Heart left ventricle (tissue), 16 donors: ENCODE measurements at regions not wholly inside any gene's neighbourhood (a gene's known extent, or its start where the extent isn't known, plus 50 kb on each side); places are given as distances from the start of the nearest gene placed in this dataset.

ENCODE experiments used
- ATAC-seq, 4 donors: fragments of 200-7000 bp; cut with Tn5 transposase; one replicate each; pipeline ENCODE4 v1.9.1; 2020 to 2022; ENCODE audit warnings: moderate library complexity in 4 of 4, mild to moderate bottlenecking in 3 of 4, moderate number of reproducible peaks in 1 of 4
- DNase-seq, 5 donors: peaks; one replicate each; pipeline ENCODE4 v3.0.0-alpha.2; 2020
- H3K27ac ChIP-seq, 12 donors: fragments of 200-600 bp; sonication (generic) in 4 of 12; one replicate each; pipeline versions ENCODE4 v1.5.0 to v1.8.0; 2016 to 2022; ENCODE audit warnings: mild to moderate bottlenecking in 2 of 12
- H3K27me3 ChIP-seq, 9 donors: fragments of 200-600 bp; sonication (generic) in 2 of 9; one replicate each; pipeline versions ENCODE4 v1.5.1 to v1.8.0; 2016 to 2022; ENCODE audit warnings: mild to moderate bottlenecking in 3 of 9
- H3K36me3 ChIP-seq, 9 donors: fragments of 200-600 bp; sonication (generic) in 2 of 9; one replicate each; pipeline versions ENCODE4 v1.5.0 to v1.8.0; 2018 to 2022; ENCODE audit warnings: mild to moderate bottlenecking in 2 of 9
- H3K4me1 ChIP-seq, 12 donors: fragments of 200-600 bp; sonication (generic) in 4 of 12; one replicate each; pipeline versions ENCODE4 v1.5.0 to v1.8.0; 2016 to 2022; ENCODE audit warnings: mild to moderate bottlenecking in 3 of 12
- H3K4me3 ChIP-seq, 12 donors: fragments of 200-600 bp; sonication (generic) in 4 of 12; one replicate each; pipeline versions ENCODE4 v1.5.0 to v1.8.0; 2017 to 2022; ENCODE audit warnings: mild to moderate bottlenecking in 9 of 12, moderate library complexity in 4 of 12
- H3K9me3 ChIP-seq, 12 donors: fragments of 200-600 bp; sonication (generic) in 4 of 12; one replicate each; pipeline versions ENCODE4 v1.5.0 to v1.8.0; 2016 to 2022; ENCODE audit warnings: mild to moderate bottlenecking in 1 of 12
- POLR2A ChIP-seq, 2 donors: fragments of 450-650 bp; IDR thresholded peaks; one replicate each; pipeline ENCODE4 v1.6.1; 2017; ENCODE audit warnings: antibody characterized with exemption in 2 of 2, mild to moderate bottlenecking in 2 of 2, moderate library complexity in 2 of 2
- WGBS, 4 donors: extraction: QIAGEN DNeasy Blood & Tissue Kit in 2 of 4; methylation state at CpG; one replicate each; pipeline versions ENCODE4 v1.1.5 to v1.1.7; 2013 to 2018; 5-methylcytosine and 5-hydroxymethylcytosine counted together
- intact Hi-C, 10 donors: fragments of 100-400 bp; cut with DNase I; formaldehyde crosslinking; loops; one replicate each; pipeline versions ENCODE4 v1.11.1 to v1.14.2; 2022
- TF ChIP-seq, protein P1 (sequence below), 12 donors: fragments of 200-600 bp; sonication (generic) in 4 of 12; IDR thresholded peaks; one replicate each; pipeline versions ENCODE4 v1.5.0 to v1.8.0; 2018 to 2022; ENCODE audit warnings: antibody characterized with exemption in 12 of 12, mild to moderate bottlenecking in 5 of 12
- donor health status: ischemic (EF 13 %, LVEDD 7.1; RV severe dilation, severe dysfunction).
- donor health status: healthy with polysubstance abuse.
- donor health status: DM: no; HTN: yes; CAD: no.
- donor health status: DM: no; HTN: no; CAD: no.
- donor health status: ischemic (EF 25% LVEDD 6.9; RV normal size, moderate dysfunction).
- donor health status: ischemic (EF 25% LVEDD 5.7; RV mildly dilated, moderate dysfunction).
- donor health status: healthy.
- donor health status: DM: yes; HTN: yes; CAD: no.
- donor health status: ischemic (EF 35%, LVEDD 5.7; RV mildly dilated, moderate dysfunction).
- donor health status: nonischemic (EF 11% LVEDD 7.7; RV severe dilation, severe dysfunction).
- donor health status: DM: yes; HTN: yes; CAD: no.
- donor health status: PGD.
- donor health status: ischemic (EF 29% LVEDD 5.4; RV normal size, mild dysfunction).
- donor health status: nonischemic (EF 23%, LVEDD 6.1; RV moderate dilation, normal function).

- Histone ChIP-seq H3K36me3 (no peaks in the 10 kb centered on the region), H3K9me3 (peaks cover 0 to 21% (median 5%) of the 10 kb centered on the region in 12 donors), H3K27ac (no peak overlapping the region), H3K4me3 (no peak overlapping the region), H3K27me3 (no peaks in the 10 kb centered on the region), H3K4me1 (no peaks in the 10 kb centered on the region)
- intact Hi-C loops = no loop called here
- TF ChIP-seq, protein P1, sequence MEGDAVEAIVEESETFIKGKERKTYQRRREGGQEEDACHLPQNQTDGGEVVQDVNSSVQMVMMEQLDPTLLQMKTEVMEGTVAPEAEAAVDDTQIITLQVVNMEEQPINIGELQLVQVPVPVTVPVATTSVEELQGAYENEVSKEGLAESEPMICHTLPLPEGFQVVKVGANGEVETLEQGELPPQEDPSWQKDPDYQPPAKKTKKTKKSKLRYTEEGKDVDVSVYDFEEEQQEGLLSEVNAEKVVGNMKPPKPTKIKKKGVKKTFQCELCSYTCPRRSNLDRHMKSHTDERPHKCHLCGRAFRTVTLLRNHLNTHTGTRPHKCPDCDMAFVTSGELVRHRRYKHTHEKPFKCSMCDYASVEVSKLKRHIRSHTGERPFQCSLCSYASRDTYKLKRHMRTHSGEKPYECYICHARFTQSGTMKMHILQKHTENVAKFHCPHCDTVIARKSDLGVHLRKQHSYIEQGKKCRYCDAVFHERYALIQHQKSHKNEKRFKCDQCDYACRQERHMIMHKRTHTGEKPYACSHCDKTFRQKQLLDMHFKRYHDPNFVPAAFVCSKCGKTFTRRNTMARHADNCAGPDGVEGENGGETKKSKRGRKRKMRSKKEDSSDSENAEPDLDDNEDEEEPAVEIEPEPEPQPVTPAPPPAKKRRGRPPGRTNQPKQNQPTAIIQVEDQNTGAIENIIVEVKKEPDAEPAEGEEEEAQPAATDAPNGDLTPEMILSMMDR (IDR thresholded peaks at IDR 0.05) = no peak
- TF ChIP-seq POLR2A (IDR thresholded peaks at IDR 0.05) = no peak
- WGBS, 4 donors = 80 to 84% (median 83%) methylated on average over 2 to 3 of the region's 3 CpGs; no CpG with 5 or more reads in 1 of the 4 donors
- ATAC-seq (no peak), DNase-seq (no peak)
Measured at GRCh38 chr4:32423267-32423666, 1703.1 kb downstream of the PCDH7 start.

GRCh38 chr4:32425243-32425642 lies 1705.1 kb downstream of the PCDH7 start:
- DNase-seq (no peak), ATAC-seq (no peak)
- Histone ChIP-seq H3K27me3 (no peaks in the 10 kb centered on the region), H3K27ac (no peak overlapping the region), H3K4me1 (no peaks in the 10 kb centered on the region), H3K9me3 (peaks cover 0 to 21% (median 5%) of the 10 kb centered on the region in 12 donors), H3K36me3 (no peaks in the 10 kb centered on the region), H3K4me3 (no peak overlapping the region)
- 66 to 71% (median 68%) methylated on average over 3 of the region's 3 CpGs for WGBS, 4 donors
- intact Hi-C loops = no loop called here
- TF ChIP-seq, protein P1 (IDR thresholded peaks at IDR 0.05) = no peak
- no peak for TF ChIP-seq POLR2A (IDR thresholded peaks at IDR 0.05)

GRCh38 chr4:32427566-32427965 lies 1707.4 kb downstream of the PCDH7 start:
- H3K9me3 ChIP-seq = peaks cover 0 to 15% (median 5%) of the 10 kb centered on the region in 12 donors
- intact Hi-C loops = no loop called here
- no peaks in the 10 kb centered on the region for H3K4me1 ChIP-seq
- H3K27ac ChIP-seq = no peak overlapping the region
- H3K4me3 ChIP-seq = no peak overlapping the region
- TF ChIP-seq, protein P1 (IDR thresholded peaks at IDR 0.05) = no peak
- TF ChIP-seq POLR2A (IDR thresholded peaks at IDR 0.05) = no peak
- H3K36me3 ChIP-seq = no peaks in the 10 kb centered on the region
- ATAC-seq = no peak
- DNase-seq = no peak
- H3K27me3 ChIP-seq = no peaks in the 10 kb centered on the region
- 64 to 74% (median 68%) methylated on average over 7 of the region's 7 CpGs for WGBS, 4 donors

- no peak for TF ChIP-seq POLR2A (IDR thresholded peaks at IDR 0.05)
- TF ChIP-seq, protein P1 (IDR thresholded peaks at IDR 0.05) = no peak
- Histone ChIP-seq H3K27ac (no peak overlapping the region), H3K4me3 (no peak overlapping the region), H3K36me3 (no peaks in the 10 kb centered on the region), H3K27me3 (no peaks in the 10 kb centered on the region), H3K9me3 (peaks cover 0 to 3% (median 0%) of the 10 kb centered on the region in 12 donors), H3K4me1 (no peaks in the 10 kb centered on the region)
- intact Hi-C loops = no loop called here
- WGBS, 4 donors = 45 to 52% (median 48%) methylated on average over 2 of the region's 2 CpGs
- DNase-seq (no peak), ATAC-seq (no peak)
Measured at GRCh38 chr4:32429151-32429550, 1709.0 kb downstream of the PCDH7 start.
